ENCODE measurements at regions not wholly inside any gene's neighbourhood (a gene's known extent, or its start where the extent isn't known, plus 50 kb on each side); places are given as distances from the start of the nearest gene placed in this dataset.
"Not testable (repeated sequence)": the region's sequence is repeated elsewhere in the genome, so short reads cannot be mapped to it uniquely, and the experiment has no call there.

GRCh38 chr4:126532527-126532926, 1100.2 kb upstream of the INTU start:
- DNase-seq: no peak

GRCh38 chr4:126533146-126533805, 1099.5 kb upstream of the INTU start:
- DNase-seq: no peak

DNA sequence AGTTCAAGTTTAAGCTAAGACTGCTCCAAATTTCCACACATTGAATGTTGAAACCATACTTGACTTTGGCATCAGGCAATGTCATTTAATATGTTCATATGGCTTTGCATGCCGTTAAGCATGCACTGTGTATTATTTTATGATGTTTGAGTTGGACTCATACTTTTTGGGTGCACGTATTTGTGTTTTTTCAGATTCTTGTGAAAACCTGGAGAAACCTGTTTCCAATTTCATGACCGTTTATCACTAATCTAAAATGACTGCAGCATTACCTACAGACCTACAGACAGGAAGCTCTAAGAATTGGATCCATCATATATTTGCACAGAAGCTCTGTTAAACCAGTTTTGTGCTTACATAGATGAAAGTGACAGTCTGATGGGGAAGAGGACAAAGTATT, 1093.0 kb upstream of the INTU start:
- no peak for DNase-seq

DNA sequence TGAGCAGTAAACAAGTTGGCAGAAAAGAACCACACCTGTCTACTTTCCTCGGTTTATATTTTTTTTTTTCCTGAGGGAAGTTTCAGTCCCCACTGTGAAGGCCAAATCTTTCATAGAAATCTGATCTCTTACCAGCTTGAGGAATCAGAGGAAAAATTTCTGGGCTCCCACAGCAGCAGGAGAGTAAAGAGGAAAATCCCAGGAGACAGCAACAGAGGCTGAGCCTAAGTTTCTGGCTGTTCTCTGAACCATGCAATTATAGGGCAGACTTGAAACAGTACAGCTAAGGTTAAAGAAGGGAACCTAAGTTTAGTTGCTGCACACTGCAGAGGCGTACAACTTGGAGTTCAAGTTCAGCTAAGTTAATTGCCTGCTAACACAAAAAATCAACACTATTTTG, 1090.9 kb upstream of the INTU start:
- no peak for DNase-seq

DNA sequence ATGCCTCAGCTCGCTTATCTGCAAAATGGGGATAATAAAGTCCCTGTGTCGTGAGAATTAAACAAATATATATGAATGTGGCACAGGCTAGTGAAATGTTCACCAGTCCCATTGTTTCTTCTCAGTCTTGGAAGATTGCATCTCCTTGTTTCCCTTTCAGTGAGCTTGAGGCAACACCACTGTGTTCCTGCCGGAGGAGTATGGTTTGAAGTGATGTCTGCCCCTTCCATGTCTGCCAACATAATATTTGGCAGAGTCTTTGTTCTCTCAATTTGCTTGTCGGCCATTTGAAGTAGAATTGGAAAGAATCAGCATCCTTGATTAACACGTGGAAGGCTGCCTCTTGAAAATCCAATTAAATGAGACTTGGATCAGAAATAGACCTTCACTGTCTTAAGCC, 1088.5 kb upstream of the INTU start:
- DNase-seq: no peak

DNA sequence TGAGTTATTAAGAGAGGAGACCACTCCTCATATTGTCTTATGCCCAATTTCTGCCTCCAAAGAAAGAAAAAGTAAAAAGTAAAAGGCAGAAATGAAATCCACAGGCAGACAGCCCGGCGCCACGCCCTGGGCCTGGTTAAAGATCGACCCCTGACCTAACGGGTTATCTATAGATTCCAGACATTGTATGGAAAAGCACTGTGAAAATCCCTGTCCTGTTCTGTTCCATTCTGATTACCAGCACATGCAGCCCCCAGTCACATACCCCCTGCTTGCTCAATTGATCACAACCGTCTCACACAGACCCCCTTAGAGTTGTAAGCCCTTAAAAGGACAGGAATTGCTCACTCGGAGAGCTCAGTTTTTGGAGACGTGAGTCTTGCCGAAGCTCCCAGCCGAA, 1086.6 kb upstream of the INTU start:
- DNase-seq: not testable (repeated sequence)

- DNase-seq: no peak
These were observed 1085.4 kb upstream of the INTU start for GRCh38 chr4:126547352-126547751.

DNA sequence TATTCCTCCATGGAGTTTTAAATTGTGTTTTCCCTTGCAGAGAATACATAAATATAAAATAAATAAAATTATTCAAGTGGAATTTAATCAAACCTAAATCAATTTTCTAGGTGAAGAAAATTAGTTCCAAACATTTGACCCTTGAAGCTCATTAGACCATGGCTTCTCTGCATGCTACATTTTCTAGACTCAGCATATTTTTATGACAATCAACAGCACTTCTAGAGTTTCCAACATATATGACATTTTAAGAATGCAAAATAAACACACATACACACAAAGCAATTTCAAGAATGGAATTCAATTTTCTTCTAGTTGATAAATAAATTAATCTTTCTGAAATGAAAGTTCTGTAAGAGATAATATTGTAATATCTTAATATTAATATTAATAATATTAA, 1083.9 kb upstream of the INTU start:
- no peak for DNase-seq

DNA sequence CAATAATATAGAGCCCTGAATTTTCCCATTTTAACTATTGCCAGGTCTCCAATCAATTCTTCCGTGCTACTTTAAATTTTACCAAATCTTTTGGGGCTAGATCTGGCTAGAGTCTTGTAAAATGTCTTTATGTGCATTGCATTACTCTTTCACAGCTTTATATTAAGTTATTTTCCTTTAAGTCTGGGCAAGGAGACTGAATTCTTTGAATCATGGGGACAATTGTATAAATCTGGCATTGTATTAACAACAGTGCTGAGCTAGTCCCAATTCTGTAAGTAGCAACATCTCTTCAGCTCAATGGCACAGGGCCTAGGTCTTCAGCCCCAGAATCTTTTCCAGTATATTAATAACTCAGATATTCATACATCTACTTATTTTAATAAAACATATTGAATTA, 1080.4 kb upstream of the INTU start:
- DNase-seq: no peak

GRCh38 chr4:126553248-126553647, 1079.5 kb upstream of the INTU start:
- no peak for DNase-seq

GRCh38 chr4:126558596-126558995, 1074.2 kb upstream of the INTU start:
- no peak for DNase-seq

- no peak for DNase-seq
These were observed 1072.8 kb upstream of the INTU start for GRCh38 chr4:126559961-126560360.

GRCh38 chr4:126560794-126561193, 1072.0 kb upstream of the INTU start:
- no peak for DNase-seq

DNA sequence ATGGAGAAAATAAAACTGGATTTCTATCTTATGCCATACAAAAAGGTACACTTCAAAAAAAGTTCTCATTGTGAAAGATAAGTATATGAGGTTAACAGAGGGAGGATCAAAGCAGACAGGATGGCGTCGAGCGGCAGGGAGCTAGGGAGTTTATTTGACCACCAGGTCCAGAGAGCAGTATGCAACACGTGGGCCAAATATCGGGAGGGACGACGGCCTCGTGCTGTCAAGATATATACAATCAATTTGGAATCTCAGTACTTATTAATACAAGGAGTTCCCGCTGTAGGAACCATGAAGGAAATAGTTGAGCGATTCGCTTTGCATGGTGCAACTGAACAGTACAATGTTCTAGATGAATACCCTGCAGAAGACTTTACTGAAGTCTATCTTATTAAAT, 1069.4 kb upstream of the INTU start:
- DNase-seq: no peak

DNA sequence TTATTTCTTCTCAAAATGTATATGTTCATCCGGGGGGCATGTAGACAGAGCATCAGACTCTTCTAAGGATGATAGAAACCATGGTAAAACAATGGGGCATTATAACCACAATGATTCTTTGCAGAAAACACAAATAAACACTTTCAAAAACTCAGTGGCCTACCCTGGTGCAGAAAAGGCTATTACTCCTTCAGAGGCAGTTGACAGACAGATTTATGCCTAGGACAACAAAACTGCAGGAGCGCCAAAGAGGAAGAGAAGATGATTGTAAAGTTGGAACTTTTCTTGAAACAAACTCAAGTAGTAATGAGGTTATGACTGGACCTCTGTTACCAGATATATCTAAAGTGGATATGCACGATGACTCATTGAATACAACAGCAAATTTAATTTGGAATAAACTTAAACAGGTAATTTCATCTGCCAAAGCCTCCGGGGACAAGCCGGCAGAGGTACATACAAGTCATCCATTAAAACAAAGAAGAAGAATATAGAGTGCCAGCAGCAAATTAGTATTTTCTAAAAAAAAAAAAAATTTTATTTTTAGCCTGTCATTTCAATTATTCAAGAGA, 1068.4 kb upstream of the INTU start:
- DNase-seq: no peak

GRCh38 chr4:126568652-126569570, 1063.8 kb upstream of the INTU start:
- DNase-seq: no peak

GRCh38 chr4:126572264-126572663, 1060.5 kb upstream of the INTU start:
- no peak for DNase-seq

GRCh38 chr4:126582737-126583136, 1050.0 kb upstream of the INTU start:
- DNase-seq: no peak

DNA sequence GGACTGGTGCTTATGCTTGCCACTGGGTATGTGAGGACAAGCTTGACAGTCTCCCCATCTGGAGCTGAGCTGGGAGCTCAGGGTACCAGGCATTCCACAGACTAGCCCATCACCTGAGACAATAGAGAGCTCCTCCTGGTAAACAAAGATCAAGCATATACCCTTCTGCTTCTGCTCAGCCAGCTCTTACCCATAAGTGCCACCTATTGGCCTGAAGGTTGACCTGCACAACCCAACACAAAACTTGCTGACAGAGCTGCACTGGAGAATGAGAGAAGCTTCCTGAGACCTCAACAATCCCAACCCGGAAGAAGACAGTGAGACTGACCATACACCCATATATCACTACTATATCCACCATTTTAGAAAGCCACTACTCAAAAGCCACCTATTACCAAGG, 1049.2 kb upstream of the INTU start:
- no peak for DNase-seq

- DNase-seq: no peak
These were observed 1041.2 kb upstream of the INTU start for GRCh38 chr4:126591583-126591982.

- no peak for DNase-seq
These were observed 1040.7 kb upstream of the INTU start for GRCh38 chr4:126592088-126592487.

- DNase-seq: no peak
These were observed 1039.1 kb upstream of the INTU start for GRCh38 chr4:126593626-126594025.

- DNase-seq: no peak
These were observed 1037.1 kb upstream of the INTU start for GRCh38 chr4:126595643-126596042.

All from left kidney (tissue), 1 donor.